Occipital lobe (tissue), 2 donors: ENCODE measurements at regions not wholly inside any gene's neighbourhood (a gene's known extent, or its start where the extent isn't known, plus 50 kb on each side); places are given as distances from the start of the nearest gene placed in this dataset. TPM values are rescaled to one million over a fixed set of nuclear protein-coding genes. Genes with fewer than 3 reads are reported as not detected.

Experiments used
- DNase-seq: peaks from one replicate; lab custom pipeline; 2025; lab: John Stamatoyannopoulos, UW
- small RNA-seq: library from RNA; depleted of rRNA; stranded (forward); fragments of <200 nt; gene quantifications from one replicate; pipeline ENCODE3, GENCODE V24; 2014

GRCh38 chr21:38897532-38898421, 92.0 kb downstream of the ETS2 start:
- no peak for DNase-seq

GRCh38 chr21:38894899-38895298, 89.2 kb downstream of the ETS2 start:
- no peak for DNase-seq

GRCh38 chr21:38888991-38889561, 83.3 kb downstream of the ETS2 start:
- no peak for DNase-seq

GRCh38 chr21:38887749-38888148, 82.0 kb downstream of the ETS2 start:
- DNase-seq, result no peak

GRCh38 chr21:38887062-38887686, 81.4 kb downstream of the ETS2 start:
- no peak for DNase-seq

- no peak for DNase-seq
Measured at GRCh38 chr21:38885909-38886308, 80.2 kb downstream of the ETS2 start.

GRCh38 chr21:38884440-38884839, 78.7 kb downstream of the ETS2 start:
- DNase-seq, result no peak

- no peak for DNase-seq
Measured at GRCh38 chr21:38883142-38883541, 77.4 kb downstream of the ETS2 start.

GRCh38 chr21:38881131-38881530, 75.4 kb downstream of the ETS2 start:
- no peak for DNase-seq

GRCh38 chr21:38880577-38880966, 74.8 kb downstream of the ETS2 start:
- DNase-seq, result no peak

- DNase-seq, result no peak
Measured at GRCh38 chr21:38879912-38880576, 74.3 kb downstream of the ETS2 start.

GRCh38 chr21:38878379-38879179, 72.8 kb downstream of the ETS2 start:
- no peak for DNase-seq

- no peak for DNase-seq
Measured at GRCh38 chr21:38875694-38876492, 70.2 kb downstream of the ETS2 start.

Small RNA genes in the stretch of these regions (small RNA-seq; reads per million reads assigned to genes)
- not detected for gene RF00091
